Suppressor macrophage treated with lipopolysaccharide for 4 hours (primary cell): ENCODE measurements at regions not wholly inside any gene's neighbourhood (a gene's known extent, or its start where the extent isn't known, plus 50 kb on each side); places are given as distances from the start of the nearest gene placed in this dataset.
"Not testable (repeated sequence)": the region's sequence is repeated elsewhere in the genome, so short reads cannot be mapped to it uniquely, and the experiment has no call there.

Experiments
- DNase-seq: peaks from one replicate; pipeline ENCODE4 v3.0.0-alpha.2; 2020

GRCh38 chr2:194567661-194568017 lies 1089.4 kb upstream of the SLC39A10 start:
- no peak for DNase-seq

DNA sequence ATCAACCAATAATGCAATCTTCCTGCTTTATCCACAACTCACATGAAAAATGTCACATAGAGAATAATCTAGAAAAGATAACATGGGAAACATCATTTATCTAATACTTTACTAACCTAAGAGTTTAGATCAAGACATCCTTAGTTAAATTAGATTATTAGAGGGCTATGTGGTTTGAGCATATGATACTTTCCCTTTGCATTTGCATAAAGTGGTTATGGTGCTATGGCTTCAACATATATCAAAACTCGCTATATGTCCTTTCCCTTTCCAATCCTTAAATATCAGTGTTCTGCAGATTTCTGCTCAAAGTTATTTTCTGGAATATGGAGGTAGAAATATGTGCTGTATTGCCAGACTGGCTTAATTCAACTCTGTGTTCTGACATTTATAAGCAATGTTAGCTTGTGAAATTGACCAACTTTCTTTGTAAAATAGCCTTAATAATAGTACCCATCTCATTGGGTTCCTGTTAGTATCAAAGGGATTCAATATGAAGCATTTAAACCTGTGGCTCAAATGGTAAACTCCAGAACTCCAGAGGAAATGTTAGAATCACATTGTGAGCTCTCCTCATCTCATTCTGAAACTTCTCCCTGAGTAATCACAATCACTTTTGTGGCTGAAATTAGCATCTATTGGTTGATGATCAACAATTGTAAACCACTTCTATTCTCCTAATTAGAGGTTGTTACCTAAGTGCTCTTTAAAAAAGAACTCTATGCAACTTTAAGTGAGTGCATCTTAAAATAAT lies 1089.9 kb upstream of the SLC39A10 start:
- DNase-seq = no peak

GRCh38 chr2:194564422-194564821 lies 1092.6 kb upstream of the SLC39A10 start:
- no peak for DNase-seq

DNA sequence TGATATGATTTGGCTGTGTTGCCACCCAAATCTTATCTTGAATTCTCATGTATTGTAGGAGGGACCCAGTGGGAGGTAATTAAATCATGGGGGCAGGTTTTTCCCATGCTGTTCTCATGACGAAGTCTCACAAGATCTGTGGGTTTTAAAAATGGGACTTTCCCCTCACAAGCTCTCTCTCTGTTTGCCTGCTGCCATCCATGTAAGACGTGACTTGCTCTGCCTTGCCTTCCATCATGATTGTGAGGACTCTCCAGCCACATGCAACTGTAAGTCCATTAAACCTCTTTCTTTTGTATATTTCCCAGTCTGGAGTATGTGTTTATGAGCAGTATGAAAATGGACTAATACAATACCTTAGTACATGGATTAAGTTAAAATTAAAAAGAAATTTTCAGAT lies 1094.7 kb upstream of the SLC39A10 start:
- DNase-seq = no peak

- no peak for DNase-seq
Measured at GRCh38 chr2:194559964-194560363, 1097.1 kb upstream of the SLC39A10 start.

- no peak for DNase-seq
Measured at GRCh38 chr2:194559523-194559922, 1097.5 kb upstream of the SLC39A10 start.

DNA sequence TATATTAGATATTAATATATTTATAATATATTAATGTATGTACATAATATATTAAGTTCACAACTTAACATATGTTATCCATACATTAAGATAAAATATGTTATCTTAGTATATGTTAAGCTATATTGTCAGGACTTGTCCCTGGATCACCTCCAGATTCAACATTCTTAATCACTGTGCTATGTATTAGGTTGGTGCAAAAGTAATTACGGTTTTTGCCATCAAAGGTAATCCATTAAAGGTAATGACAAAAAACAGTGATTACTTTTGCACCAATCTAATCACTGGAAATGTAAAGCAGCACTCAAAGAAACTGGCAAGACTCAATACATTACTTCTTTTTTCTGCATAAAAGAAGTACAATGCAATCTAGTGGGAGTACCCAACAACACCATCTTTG lies 1099.0 kb upstream of the SLC39A10 start:
- DNase-seq = no peak

- DNase-seq = no peak
Measured at GRCh38 chr2:194556629-194557028, 1100.4 kb upstream of the SLC39A10 start.

DNA sequence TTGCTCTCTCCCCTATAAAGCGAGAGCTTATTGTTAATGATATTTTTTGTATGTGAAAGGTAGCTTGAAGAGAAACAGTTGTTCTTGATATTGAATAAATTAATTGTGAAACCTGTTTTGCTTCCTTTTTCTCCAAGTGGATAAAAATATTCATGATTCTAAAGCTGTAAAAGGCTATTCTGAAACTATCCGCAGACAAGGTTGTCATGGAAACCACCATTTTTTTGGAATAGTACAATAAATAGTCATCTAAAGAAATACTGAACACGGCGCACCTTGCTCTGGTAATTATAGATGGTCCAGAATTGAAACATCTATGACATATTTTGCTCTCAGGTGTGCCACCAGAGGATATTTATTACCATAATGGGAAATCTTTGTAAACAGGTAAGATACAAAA lies 1103.0 kb upstream of the SLC39A10 start:
- DNase-seq = no peak

GRCh38 chr2:194550702-194551101 lies 1106.3 kb upstream of the SLC39A10 start:
- DNase-seq = no peak

DNA sequence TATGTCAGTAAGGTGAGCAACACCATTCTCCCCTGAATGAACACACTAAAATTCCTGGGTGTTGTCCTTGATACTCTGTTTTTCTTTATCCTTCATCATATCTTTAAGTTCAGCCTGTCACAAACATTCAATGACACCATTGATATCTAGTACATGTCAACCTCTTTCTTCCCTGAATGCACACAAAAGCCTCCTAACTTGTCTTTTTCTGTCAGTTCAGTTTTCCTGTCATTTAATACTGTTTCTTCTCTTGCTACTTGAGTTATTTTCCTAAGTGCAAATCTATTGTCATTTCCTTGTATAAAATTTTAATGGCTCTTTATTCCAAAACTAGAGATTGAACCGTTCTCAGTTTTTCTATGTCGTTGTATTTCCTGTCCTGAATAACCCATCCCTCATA lies 1107.6 kb upstream of the SLC39A10 start:
- DNase-seq = no peak

DNA sequence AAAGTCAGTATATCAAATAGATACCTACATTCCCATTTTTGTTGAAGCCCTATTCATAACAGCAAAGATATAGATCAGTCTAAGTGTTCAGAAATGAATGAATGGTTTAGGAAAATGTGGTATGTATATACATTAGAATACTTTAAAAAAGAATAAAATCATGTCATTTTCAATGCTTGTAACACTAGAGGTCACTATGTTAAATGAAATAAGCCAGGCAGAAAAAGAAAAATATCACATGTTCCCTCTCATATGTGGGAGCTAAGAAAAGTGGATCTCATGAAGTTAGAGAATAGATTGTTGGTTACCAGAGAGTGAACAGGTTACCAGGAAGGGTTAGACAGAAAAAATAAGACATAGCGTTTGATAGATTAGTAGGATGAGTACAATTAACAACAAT lies 1111.0 kb upstream of the SLC39A10 start:
- DNase-seq = no peak

- DNase-seq = no peak
Measured at GRCh38 chr2:194539425-194539824, 1117.6 kb upstream of the SLC39A10 start.

DNA sequence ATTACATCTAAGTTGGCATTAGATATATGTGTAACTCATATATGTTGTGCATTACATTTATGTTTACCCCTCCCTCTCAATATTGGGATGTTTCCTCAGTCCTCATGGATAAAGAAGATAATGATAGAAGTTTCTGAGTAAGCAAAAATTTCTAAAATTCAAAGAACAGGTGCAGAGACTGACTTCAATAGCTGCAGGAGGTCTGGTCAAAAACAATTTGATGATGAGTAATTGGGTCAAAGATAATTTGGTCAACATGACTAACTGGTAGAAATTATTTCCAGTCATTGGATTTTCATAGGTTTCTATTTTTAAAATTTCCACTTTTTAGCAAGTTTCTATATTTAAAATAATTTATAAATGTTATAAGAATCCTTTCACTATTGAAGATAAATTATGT lies 1130.9 kb upstream of the SLC39A10 start:
- no peak for DNase-seq

DNA sequence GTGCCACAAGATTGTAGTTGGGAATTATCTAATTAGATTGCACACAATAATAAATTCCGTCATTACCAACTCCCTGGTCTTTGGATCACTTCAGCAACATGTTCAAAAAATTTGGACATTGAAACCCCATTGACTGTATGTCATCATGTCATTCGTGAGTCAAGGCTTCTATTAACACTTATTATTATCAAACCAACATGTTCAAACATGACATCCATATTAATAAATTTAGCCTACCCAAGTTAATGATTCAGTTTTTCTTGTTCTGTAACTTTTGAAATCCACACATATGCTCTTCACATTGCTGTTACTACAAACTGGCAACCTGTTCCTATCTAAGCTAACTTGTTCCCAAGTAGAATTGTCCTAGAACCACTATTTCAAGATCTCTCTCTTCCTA lies 1142.7 kb upstream of the SLC39A10 start:
- no peak for DNase-seq

DNA sequence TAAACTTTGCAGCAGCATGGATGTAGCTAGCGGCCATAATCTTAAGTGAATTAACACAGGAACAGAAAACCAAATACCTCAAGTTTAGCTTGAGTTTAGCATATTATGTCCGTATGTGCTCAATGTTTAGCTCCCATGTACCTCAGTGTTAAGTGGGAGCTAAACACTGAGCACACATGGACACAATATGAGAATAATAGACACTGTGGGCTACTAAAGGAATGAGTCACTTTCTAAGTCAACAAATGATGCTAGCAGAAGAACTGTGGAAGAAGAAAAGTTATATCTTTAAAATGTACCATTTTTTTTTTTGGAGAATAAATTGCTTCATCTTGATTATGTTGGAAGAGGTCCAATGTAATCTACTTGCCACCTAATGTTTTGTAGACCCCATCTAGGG lies 1146.0 kb upstream of the SLC39A10 start:
- DNase-seq = not testable (repeated sequence)

DNA sequence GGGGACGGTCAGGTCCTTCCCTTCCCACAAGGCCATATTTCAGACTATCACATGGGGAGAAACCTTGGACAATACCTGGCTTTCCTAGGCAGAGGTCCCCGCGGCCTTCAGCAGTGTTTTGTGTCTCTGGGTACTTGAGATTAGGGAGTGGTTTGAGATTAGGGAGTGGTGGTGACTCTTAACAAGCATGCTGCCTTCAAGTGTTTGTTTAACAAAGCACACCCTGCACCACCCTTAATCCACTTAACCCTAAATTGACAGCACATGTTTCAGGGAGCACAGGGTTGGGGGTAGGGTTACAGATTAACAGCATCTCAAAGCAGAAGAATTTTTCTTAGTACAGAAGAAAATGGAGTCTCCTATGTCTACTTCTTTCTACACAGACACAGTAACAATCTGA lies 1152.2 kb upstream of the SLC39A10 start:
- DNase-seq = not testable (repeated sequence)

DNA sequence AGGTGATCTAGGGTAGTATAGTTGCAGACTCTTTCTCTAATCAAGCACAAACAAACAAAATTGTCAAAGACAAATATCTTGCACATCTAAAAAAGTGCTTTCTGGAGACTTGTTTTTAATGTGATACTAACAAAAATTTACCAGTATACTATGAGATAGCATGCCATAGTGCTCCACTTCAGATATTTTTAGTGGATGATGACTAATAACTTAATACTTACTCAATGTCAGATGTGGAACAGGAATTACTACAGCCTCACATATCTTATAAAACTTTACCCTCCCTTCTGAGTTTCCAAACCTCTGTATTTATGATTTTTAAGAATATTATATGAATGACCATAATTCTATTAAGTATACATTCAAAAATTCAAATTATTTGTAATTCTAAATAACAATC lies 1162.0 kb upstream of the SLC39A10 start:
- DNase-seq = no peak

DNA sequence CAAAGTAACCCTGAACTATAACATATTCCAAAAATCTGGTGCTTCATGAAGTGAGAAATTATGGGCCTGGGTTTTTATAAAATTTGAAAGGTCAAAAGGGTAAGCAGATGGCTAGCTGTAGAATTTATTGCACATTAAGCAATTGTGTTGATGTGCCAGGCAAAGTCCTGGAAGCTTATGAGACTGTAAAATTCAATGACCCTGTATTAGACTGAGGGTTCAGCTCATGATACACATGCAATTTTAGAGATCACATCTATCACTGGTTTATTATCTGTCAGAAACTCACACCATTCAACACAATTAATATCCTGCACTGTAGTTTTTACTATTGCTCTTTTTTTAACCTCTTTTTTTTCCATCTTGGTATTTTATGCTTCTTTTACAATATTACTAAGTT lies 1162.6 kb upstream of the SLC39A10 start:
- no peak for DNase-seq

DNA sequence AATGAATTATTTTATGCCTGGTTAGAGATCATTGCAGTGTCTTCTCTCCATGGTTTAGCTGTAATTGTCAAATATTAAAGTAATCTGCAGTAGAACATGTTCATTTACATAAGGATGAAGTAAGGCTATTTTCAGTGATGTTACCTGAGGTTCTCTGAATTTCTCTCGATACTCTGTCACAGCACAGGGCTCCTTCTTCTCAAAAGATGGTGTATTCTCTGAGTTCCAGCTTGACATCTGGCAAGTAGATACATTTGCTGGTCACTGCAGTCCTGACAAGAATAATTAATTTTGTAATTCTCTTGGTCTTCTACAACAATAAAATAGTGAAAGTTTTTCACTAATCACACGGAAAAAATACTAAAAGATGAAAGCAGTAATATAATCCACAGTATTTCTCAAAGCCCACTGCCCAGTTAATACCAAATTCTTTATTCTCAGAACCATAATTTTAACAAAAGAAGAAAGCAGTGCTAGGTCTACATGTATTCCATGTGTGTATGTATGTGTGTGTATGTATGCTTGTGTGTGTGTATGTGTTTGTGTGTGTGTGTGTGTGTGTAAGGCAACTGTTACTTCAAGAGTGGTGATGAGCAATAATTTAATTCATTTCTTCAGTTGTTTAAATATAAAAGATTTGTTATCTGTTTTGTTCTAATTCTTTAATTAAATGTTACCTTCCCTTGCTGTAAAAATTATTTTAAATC lies 1165.5 kb upstream of the SLC39A10 start:
- no peak for DNase-seq

- no peak for DNase-seq
Measured at GRCh38 chr2:194486326-194486725, 1170.7 kb upstream of the SLC39A10 start.

- no peak for DNase-seq
Measured at GRCh38 chr2:194483041-194483440, 1174.0 kb upstream of the SLC39A10 start.

- no peak for DNase-seq
Measured at GRCh38 chr2:194465641-194466040, 1191.4 kb upstream of the SLC39A10 start.

DNA sequence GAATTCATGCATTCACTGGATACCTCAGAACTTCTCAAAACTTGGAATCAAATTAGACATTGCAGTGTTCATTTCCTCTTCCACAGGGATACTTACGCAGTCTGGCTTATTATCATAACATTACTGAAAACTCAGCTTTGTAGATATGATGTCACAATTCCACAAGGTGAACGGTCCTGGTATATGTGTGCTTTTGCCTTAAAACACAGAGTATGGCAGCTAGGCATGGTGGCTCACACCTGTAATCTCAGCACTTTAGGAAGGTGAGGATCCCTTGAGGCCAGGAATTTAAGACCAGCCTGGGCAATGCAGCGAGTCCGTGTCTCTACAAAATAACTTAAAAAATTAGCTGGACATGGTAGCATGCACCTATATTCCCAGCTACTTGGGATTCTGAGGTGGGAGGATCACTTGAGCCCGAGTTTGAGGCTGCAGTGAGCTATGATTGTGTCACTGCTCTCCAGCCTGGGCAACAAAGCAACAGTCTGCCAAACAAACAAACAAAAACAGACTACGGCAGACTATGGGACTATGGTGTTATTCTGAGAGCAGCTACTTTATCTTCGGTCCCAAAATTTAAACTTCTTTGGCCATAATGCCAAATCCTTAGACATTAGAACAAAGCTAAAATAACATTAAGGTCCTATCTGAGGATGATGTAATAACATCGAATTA lies 1191.9 kb upstream of the SLC39A10 start:
- DNase-seq = no peak
